ENCODE measurements at regions not wholly inside any gene's neighbourhood (a gene's known extent, or its start where the extent isn't known, plus 50 kb on each side); places are given as distances from the start of the nearest gene placed in this dataset.

GRCh38 chr20:19078448-19079373, 133.7 kb upstream of the SLC24A3 start:
- DNase-seq = no peak

GRCh38 chr20:19079536-19080299, 132.7 kb upstream of the SLC24A3 start:
- DNase-seq = no peak

GRCh38 chr20:19081937-19082336, 130.5 kb upstream of the SLC24A3 start:
- DNase-seq = no peak

GRCh38 chr20:19083136-19083621, 129.3 kb upstream of the SLC24A3 start:
- no peak for DNase-seq

- DNase-seq = no peak
Measured at GRCh38 chr20:19090332-19090731, 122.1 kb upstream of the SLC24A3 start.

GRCh38 chr20:19094959-19095541, 117.4 kb upstream of the SLC24A3 start:
- no peak for DNase-seq

GRCh38 chr20:19095762-19096161, 116.7 kb upstream of the SLC24A3 start:
- no peak for DNase-seq

- no peak for DNase-seq
Measured at GRCh38 chr20:19096843-19097242, 115.6 kb upstream of the SLC24A3 start.

- DNase-seq = no peak
Measured at GRCh38 chr20:19098117-19098516, 114.3 kb upstream of the SLC24A3 start.

GRCh38 chr20:19098806-19099578, 113.5 kb upstream of the SLC24A3 start:
- DNase-seq = no peak

GRCh38 chr20:19099596-19100545, 112.6 kb upstream of the SLC24A3 start:
- no peak for DNase-seq

GRCh38 chr20:19100975-19101374, 111.5 kb upstream of the SLC24A3 start:
- DNase-seq = no peak

GRCh38 chr20:19104186-19104585, 108.3 kb upstream of the SLC24A3 start:
- no peak for DNase-seq

GRCh38 chr20:19108155-19108554, 104.3 kb upstream of the SLC24A3 start:
- no peak for DNase-seq

- DNase-seq = no peak
Measured at GRCh38 chr20:19110285-19110684, 102.2 kb upstream of the SLC24A3 start.

- no peak for DNase-seq
Measured at GRCh38 chr20:19110881-19111460, 101.5 kb upstream of the SLC24A3 start.

- DNase-seq = no peak
Measured at GRCh38 chr20:19112828-19113227, 99.6 kb upstream of the SLC24A3 start.

GRCh38 chr20:19113343-19113930, 99.0 kb upstream of the SLC24A3 start:
- DNase-seq = no peak

GRCh38 chr20:19114410-19114809, 98.0 kb upstream of the SLC24A3 start:
- DNase-seq = no peak

GRCh38 chr20:19115581-19115980, 96.9 kb upstream of the SLC24A3 start:
- no peak for DNase-seq

GRCh38 chr20:19120011-19120410, 92.4 kb upstream of the SLC24A3 start:
- DNase-seq = no peak
